ENCODE measurements at regions not wholly inside any gene's neighbourhood (a gene's known extent, or its start where the extent isn't known, plus 50 kb on each side); places are given as distances from the start of the nearest gene placed in this dataset.

GRCh38 chr1:170790651-170791071 lies 126.7 kb downstream of the PRRX1 start:
- no peak for TF ChIP-seq KDM5A (IDR thresholded peaks at IDR 0.05; ENCODE audit: borderline replicate concordance, low read length)
- no peak for TF ChIP-seq REXO4 (CRISPR knock-in tag; IDR thresholded peaks at IDR 0.05; ENCODE audit: borderline replicate concordance)
- TF ChIP-seq RBM39 (IDR thresholded peaks at IDR 0.05; ENCODE audit: low read depth, low read length, poor library complexity, severe bottlenecking) = no peak
- TF ChIP-seq, protein P1, sequence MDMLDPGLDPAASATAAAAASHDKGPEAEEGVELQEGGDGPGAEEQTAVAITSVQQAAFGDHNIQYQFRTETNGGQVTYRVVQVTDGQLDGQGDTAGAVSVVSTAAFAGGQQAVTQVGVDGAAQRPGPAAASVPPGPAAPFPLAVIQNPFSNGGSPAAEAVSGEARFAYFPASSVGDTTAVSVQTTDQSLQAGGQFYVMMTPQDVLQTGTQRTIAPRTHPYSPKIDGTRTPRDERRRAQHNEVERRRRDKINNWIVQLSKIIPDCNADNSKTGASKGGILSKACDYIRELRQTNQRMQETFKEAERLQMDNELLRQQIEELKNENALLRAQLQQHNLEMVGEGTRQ (IDR thresholded peaks at IDR 0.05; ENCODE audit: low read depth, low read length) = no peak
- TF ChIP-seq, protein P1 (CRISPR knock-in tag; IDR thresholded peaks at IDR 0.05; ENCODE audit: borderline replicate concordance) = no peak
- TF ChIP-seq CEBPG (CRISPR knock-in tag; IDR thresholded peaks at IDR 0.05) = no peak
- no peak for TF ChIP-seq NCOR1 (IDR thresholded peaks at IDR 0.05; ENCODE audit: borderline replicate concordance, low read length)
- TF ChIP-seq ZNF207 (IDR thresholded peaks at IDR 0.05; ENCODE audit: borderline replicate concordance) = no peak
